ENCODE measurements at regions not wholly inside any gene's neighbourhood (a gene's known extent, or its start where the extent isn't known, plus 50 kb on each side); places are given as distances from the start of the nearest gene placed in this dataset.

GRCh38 chr3:94459167-94459566 is 396.3 kb downstream of the NSUN3 start (continued):
- no peak for TF ChIP-seq ZNF462 (CRISPR knock-in tag; IDR thresholded peaks at IDR 0.05)

- Mint-ChIP-seq H3K4me1 (peaks cover 8% of the 10 kb centered on the region; the same call in 2 of the 3 replicates), H3K27me3 (ENCODE audit: insufficient read depth, low read depth, poor library complexity) (no peaks in the 10 kb centered on the region), H3K9me3 (no peaks in the 10 kb centered on the region), H3K27ac (no peak overlapping the region), H3K4me3 (no peak overlapping the region), H3K36me3 (ENCODE audit: low read depth) (no peaks in the 10 kb centered on the region)
- H3K4me1 ChIP-seq (ENCODE audit: insufficient read depth) = no peaks in the 10 kb centered on the region
- ATAC-seq (no peak), DNase-seq (ENCODE audit: low spot score) (no peak)
- H3F3A ChIP-seq (replicated peaks; ENCODE audit: low read depth) = no peaks in the 10 kb centered on the region
- H3K4me3 ChIP-seq = no peak overlapping the region
- H4K20me1 ChIP-seq (replicated peaks; ENCODE audit: insufficient read depth) = no peaks in the 10 kb centered on the region
- no peak overlapping the region for H3K4me2 ChIP-seq
- no peak overlapping the region for H2AFZ ChIP-seq
- H3K9me2 ChIP-seq (ENCODE audit: insufficient read depth) = no peaks in the 10 kb centered on the region; the same call in 1 of the 2 replicates
- no peak overlapping the region for H3K27ac ChIP-seq (ENCODE audit: low read depth)
- no peaks in the 10 kb centered on the region for H3K36me3 ChIP-seq (ENCODE audit: insufficient read depth)
- no peaks in the 10 kb centered on the region for H3K79me2 ChIP-seq (replicated peaks; ENCODE audit: insufficient read depth)
- no peaks in the 10 kb centered on the region for H3K27me3 ChIP-seq (ENCODE audit: insufficient read depth)
- TF ChIP-seq CTCF (conservative IDR thresholded peaks at IDR 0.05; ENCODE audit: low read depth in 2 of 2) (no peak), ZNF114 (CRISPR knock-in tag; IDR thresholded peaks at IDR 0.05) (no peak), ETS1 (IDR thresholded peaks at IDR 0.05) (no peak), NANOG (IDR thresholded peaks at IDR 0.05; ENCODE audit: borderline replicate concordance) (no peak), JUNB (IDR thresholded peaks at IDR 0.05; ENCODE audit: unreplicated experiment) (no peak), ZNF462 (CRISPR knock-in tag; IDR thresholded peaks at IDR 0.05) (no peak), ZNF331 (CRISPR knock-in tag; IDR thresholded peaks at IDR 0.05; ENCODE audit: low read depth) (no peak)
These were observed 398.1 kb downstream of the NSUN3 start for GRCh38 chr3:94460931-94461330.

Measured in GM23338 (cell line).